Psoas muscle (tissue), 7 donors: ENCODE measurements at regions not wholly inside any gene's neighbourhood (a gene's known extent, or its start where the extent isn't known, plus 50 kb on each side); places are given as distances from the start of the nearest gene placed in this dataset.

ENCODE experiments used
- ATAC-seq, 4 donors: fragments of 200-7000 bp; cut with Tn5 transposase; one replicate each; pipeline ENCODE4 v1.9.1; 2020; ENCODE audit warnings: moderate library complexity in 3 of 4, mild to moderate bottlenecking in 2 of 4
- DNase-seq, 2 donors: peaks; one replicate each; pipeline ENCODE4 v3.0.0-alpha.2; 2020
- H3K27ac ChIP-seq: fragments of 200-600 bp; one replicate; pipeline ENCODE4 v1.8.0; 2022
- H3K27me3 ChIP-seq, 3 donors: fragments of 200-600 bp in 1 of 3; one replicate each; pipeline versions ENCODE4 v1.6.1 to v1.8.0; 2013 to 2022; ENCODE audit warnings: low read length in 2 of 3, mild to moderate bottlenecking in 2 of 3, moderate library complexity in 1 of 3; ENCODE audit not compliant: insufficient read depth in 3 of 3
- H3K36me3 ChIP-seq, 2 donors: fragments of 200-600 bp in 1 of 2; one replicate each; pipeline versions ENCODE4 v1.6.1 to v1.8.0; 2013 to 2022; ENCODE audit warnings: low read depth in 1 of 2, mild to moderate bottlenecking in 1 of 2, moderate library complexity in 1 of 2; ENCODE audit not compliant: insufficient read depth in 1 of 2
- H3K4me1 ChIP-seq: fragments of 200-600 bp; one replicate; pipeline ENCODE4 v1.8.0; 2022
- H3K4me3 ChIP-seq: fragments of 200-600 bp; one replicate; pipeline ENCODE4 v1.8.0; 2022; ENCODE audit warnings: mild to moderate bottlenecking
- H3K9me3 ChIP-seq: fragments of 200-600 bp; one replicate; pipeline ENCODE4 v1.8.0; 2022
- CTCF ChIP-seq: fragments of 200-600 bp; IDR thresholded peaks from one replicate; pipeline ENCODE4 v1.8.0; 2022; ENCODE audit warnings: antibody characterized with exemption
- WGBS, 3 donors: extraction: QIAGEN DNeasy Blood & Tissue Kit; methylation state at CpG; one replicate each; pipeline versions ENCODE4 v1.1.6 to v1.1.7; 2013; 5-methylcytosine and 5-hydroxymethylcytosine counted together
- intact Hi-C, 2 donors: fragments of 100-400 bp; cut with DNase I; formaldehyde crosslinking; loops; one replicate each; pipeline versions ENCODE4 v1.11.0 to v1.14.2; 2022
- donor health status: healthy with polysubstance abuse.
- donor health status: DM: no; HTN: no; CAD: no; lungs with moderate emphysema.
- donor health status: Bipolar disorder and iron deficiency.
- donor health status: healthy.
- donor health status: DM: yes; HTN: yes; CAD: no.
- donor health status: DM: no; HTN: no; CAD: no.
- donor health status: DM: yes; HTN: yes; CAD: no.

- intact Hi-C loops: no loop called here
- ATAC-seq: no peak
These were observed 122.1 kb upstream of the COL5A1 start for GRCh38 chr9:134519375-134520070.

GRCh38 chr9:134521817-134522501 lies 119.6 kb upstream of the COL5A1 start:
- Histone ChIP-seq H3K4me3 (no peak overlapping the region), H3K36me3 (no peaks in the 10 kb centered on the region), H3K27me3 (peaks cover 0 to 32% (median 8%) of the 10 kb centered on the region in 3 donors), H3K4me1 (no peaks in the 10 kb centered on the region), H3K27ac (no peak overlapping the region), H3K9me3 (no peaks in the 10 kb centered on the region)
- DNase-seq: no peak
- no peak for ATAC-seq
- 78 to 84% (median 80%) methylated on average over 25 of the region's 25 CpGs for WGBS, 3 donors
- intact Hi-C loops: no loop called here
- TF ChIP-seq CTCF: no peak

More at GRCh38 chr9:134519375-134520070, 122.1 kb upstream of the COL5A1 start:
- no peak for TF ChIP-seq CTCF
- Histone ChIP-seq H3K9me3 (no peaks in the 10 kb centered on the region), H3K4me3 (no peak overlapping the region), H3K27ac (no peak overlapping the region), H3K27me3 (peaks cover 0 to 12% (median 0%) of the 10 kb centered on the region in 3 donors), H3K36me3 (no peaks in the 10 kb centered on the region), H3K4me1 (no peaks in the 10 kb centered on the region)
- no peak for DNase-seq
- WGBS, 3 donors: 86 to 91% (median 88%) methylated on average over 15 of the region's 15 CpGs

- ATAC-seq: no peak
- Histone ChIP-seq H3K27me3 (peaks cover 0 to 32% (median 10%) of the 10 kb centered on the region in 3 donors), H3K27ac (no peak overlapping the region), H3K36me3 (no peaks in the 10 kb centered on the region), H3K9me3 (no peaks in the 10 kb centered on the region), H3K4me1 (no peaks in the 10 kb centered on the region), H3K4me3 (no peak overlapping the region)
- no peak for DNase-seq
- intact Hi-C loops: no loop called here
- 86 to 90% (median 89%) methylated on average over 7 of the region's 7 CpGs for WGBS, 3 donors
- TF ChIP-seq CTCF: no peak
These were observed 119.1 kb upstream of the COL5A1 start for GRCh38 chr9:134522502-134522848.

GRCh38 chr9:134522976-134523375 lies 118.6 kb upstream of the COL5A1 start:
- no peak overlapping the region for H3K4me3 ChIP-seq
- no peak for TF ChIP-seq CTCF
- DNase-seq: no peak
- intact Hi-C loops: no loop called here
- H3K27me3 ChIP-seq: peaks cover 0 to 29% (median 10%) of the 10 kb centered on the region in 3 donors
- no peak overlapping the region for H3K27ac ChIP-seq
- ATAC-seq: no peak
- no peaks in the 10 kb centered on the region for H3K9me3 ChIP-seq
- WGBS, 3 donors: 80 to 85% (median 83%) methylated on average over 11 of the region's 11 CpGs
- no peaks in the 10 kb centered on the region for H3K4me1 ChIP-seq
- no peaks in the 10 kb centered on the region for H3K36me3 ChIP-seq
